SK-N-SH (cell line): ENCODE measurements at regions not wholly inside any gene's neighbourhood (a gene's known extent, or its start where the extent isn't known, plus 50 kb on each side); places are given as distances from the start of the nearest gene placed in this dataset.

Source experiments
- CTCF ChIA-PET: fragments of 300-600, 350-600 bp; formaldehyde crosslinking; extraction: SDS; loops from one replicate; lab custom pipeline; 2021; lab: Yijun Ruan, JAX
- POLR2A ChIA-PET: fragments of 350-600 bp; sonication (Branson Sonifier 250); formaldehyde crosslinking; extraction: SDS; loops from one replicate; lab custom pipeline; 2020; ENCODE audit warnings: antibody characterized with exemption, inconsistent platforms; lab: Yijun Ruan, JAX
- DNase-seq: peaks from one replicate; pipeline ENCODE4 v3.0.0; 2012
- H2AFZ ChIP-seq: fragments of 200-600 bp; sonication (generic); 2 replicates; pipeline ENCODE4 v1.8.1; 2016; ENCODE audit warnings: antibody characterized with exemption, mild to moderate bottlenecking, low read depth
- H3F3A ChIP-seq: fragments of 200-600 bp; sonication (generic); replicated peaks from 2 replicates; pipeline ENCODE3; 2016; ENCODE audit warnings: antibody characterized with exemption, mild to moderate bottlenecking; ENCODE audit not compliant: insufficient read depth
- H3K27ac ChIP-seq, 2 experiments: fragments of 200-500 bp in 1 of 2; fragments of 200-600 bp in 1 of 2; sonication (Bioruptor generic) in 1 of 2; sonication (generic), shearing (Covaris generic) in 1 of 2; 2 replicates each; pipeline versions ENCODE4 v1.5.1 to v1.6.1; 2014 to 2016; ENCODE audit warnings: low read depth in 2 of 2, inconsistent platforms in 1 of 2, low read length in 1 of 2, mild to moderate bottlenecking in 1 of 2, mixed read lengths in 1 of 2
- H3K27me3 ChIP-seq: fragments of 200-600 bp; sonication (generic), shearing (Covaris generic); 2 replicates; pipeline ENCODE4 v1.6.1; 2016; ENCODE audit warnings: mixed run types; ENCODE audit not compliant: insufficient read depth
- H3K36me3 ChIP-seq, 2 experiments: fragments of 200-500 bp in 1 of 2; fragments of 200-600 bp in 1 of 2; sonication (Bioruptor generic) in 1 of 2; sonication (generic) in 1 of 2; replicated peaks in 1 of 2; 2 replicates each; pipeline versions ENCODE3 to v1.5.1; 2014 to 2016; ENCODE audit warnings: low read length in 1 of 2, mild to moderate bottlenecking in 1 of 2; ENCODE audit not compliant: insufficient read depth in 2 of 2, control insufficient read depth in 1 of 2
- H3K4me1 ChIP-seq, 2 experiments: fragments of 200-500 bp in 1 of 2; fragments of 200-600 bp in 1 of 2; sonication (Bioruptor generic) in 1 of 2; sonication (generic), shearing (Covaris generic) in 1 of 2; 2 replicates each; pipeline versions ENCODE4 v1.5.1 to v1.6.1; 2014 to 2016; ENCODE audit warnings: low read depth in 1 of 2, low read length in 1 of 2, mixed run types in 1 of 2; ENCODE audit not compliant: insufficient read depth in 2 of 2, control insufficient read depth in 1 of 2
- H3K4me2 ChIP-seq: fragments of 200-600 bp; sonication (generic), shearing (Covaris generic); 2 replicates; pipeline ENCODE4 v1.6.1; 2017; ENCODE audit warnings: mixed run types
- H3K4me3 ChIP-seq, 2 experiments: fragments of 200-500 bp in 1 of 2; fragments of 200-600 bp in 1 of 2; sonication (Bioruptor generic) in 1 of 2; sonication (generic), shearing (Covaris generic) in 1 of 2; 2 replicates each; pipeline versions ENCODE4 v1.5.1 to v1.8.1; 2014 to 2016; ENCODE audit warnings: low read depth in 2 of 2, inconsistent platforms in 1 of 2, low read length in 1 of 2, mild to moderate bottlenecking in 1 of 2, mixed read lengths in 1 of 2, moderate library complexity in 1 of 2
- H3K79me2 ChIP-seq: fragments of 200-600 bp; sonication (generic); 2 replicates; pipeline ENCODE4 v1.8.1; 2017; ENCODE audit warnings: mild to moderate bottlenecking; ENCODE audit not compliant: insufficient read depth
- H3K9ac ChIP-seq: fragments of 200-600 bp; sonication (generic); 2 replicates; pipeline ENCODE4 v1.6.1; 2017; ENCODE audit warnings: mixed run types
- H3K9me2 ChIP-seq: fragments of 200-600 bp; sonication (generic); 2 replicates; pipeline ENCODE4 v1.6.1; 2017; ENCODE audit warnings: mixed run types
- H3K9me3 ChIP-seq: fragments of 200-600 bp; sonication (generic); 2 replicates; pipeline ENCODE4 v1.6.1; 2017; ENCODE audit warnings: mixed run types, mild to moderate bottlenecking, moderate library complexity
- H4K20me1 ChIP-seq: fragments of 200-600 bp; sonication (generic); 2 replicates; pipeline ENCODE4 v1.6.1; 2017; ENCODE audit warnings: mild to moderate bottlenecking, mixed run types; ENCODE audit not compliant: insufficient read depth
- EP300 ChIP-seq, 2 experiments: IDR thresholded peaks; 2 replicates each; pipeline versions ENCODE4 v1.4.0 to v1.6.1; 2012; ENCODE audit warnings: borderline replicate concordance in 1 of 2, low read depth in 1 of 2, low read length in 1 of 2
- EZH2phosphoT487 ChIP-seq: fragments of 200-600 bp; sonication (generic); IDR thresholded peaks from 2 replicates; pipeline ENCODE4 v1.6.1; 2017; ENCODE audit warnings: low read depth, mixed run types, mild to moderate bottlenecking, antibody characterized with exemption, moderate library complexity, borderline replicate concordance
- FOXJ3 ChIP-seq: sonication (generic); formaldehyde crosslinking; IDR thresholded peaks from 2 replicates; pipeline ENCODE4 v1.5.1; 2020; ENCODE audit warnings: mild to moderate bottlenecking, missing genetic modification reagents
- GATA2 ChIP-seq: sonication (generic); formaldehyde crosslinking; IDR thresholded peaks from 2 replicates; pipeline ENCODE4 v1.5.0; 2020; ENCODE audit warnings: mild to moderate bottlenecking, missing genetic modification reagents
- MEF2A ChIP-seq: IDR thresholded peaks from 2 replicates; pipeline ENCODE4 v1.4.0; 2012; ENCODE audit warnings: low read depth, borderline replicate concordance
- MXI1 ChIP-seq: IDR thresholded peaks from 2 replicates; pipeline ENCODE4 v1.6.1; 2012; ENCODE audit warnings: mild to moderate bottlenecking, low read depth, low read length, improper control_type of control experiment
- NFIC ChIP-seq: IDR thresholded peaks from 2 replicates; pipeline ENCODE4 v1.4.0; 2012; ENCODE audit warnings: borderline replicate concordance
- NRF1 ChIP-seq: IDR thresholded peaks from 2 replicates; pipeline ENCODE4 v1.6.1; 2012; ENCODE audit warnings: low read depth, mild to moderate bottlenecking, low read length
- PBX3 ChIP-seq: IDR thresholded peaks from 2 replicates; pipeline ENCODE4; 2012
- RAD21 ChIP-seq: IDR thresholded peaks from 2 replicates; pipeline ENCODE4 v1.6.1; 2012; ENCODE audit warnings: mild to moderate bottlenecking, low read length
- RFX5 ChIP-seq: IDR thresholded peaks from 2 replicates; pipeline ENCODE4 v1.6.1; 2012; ENCODE audit warnings: mild to moderate bottlenecking, improper control_type of control experiment, low read length
- RXRA ChIP-seq: IDR thresholded peaks from 2 replicates; pipeline ENCODE4 v1.4.0; 2012; ENCODE audit warnings: low read depth, mild to moderate bottlenecking, borderline replicate concordance
- SIN3A ChIP-seq: IDR thresholded peaks from 2 replicates; pipeline ENCODE4 v1.6.1; 2012; ENCODE audit warnings: low read depth, mild to moderate bottlenecking, low read length, moderate library complexity, borderline replicate concordance
- TCF12 ChIP-seq: IDR thresholded peaks from 2 replicates; pipeline ENCODE4 v1.4.0; 2012
- USF1 ChIP-seq: IDR thresholded peaks from 2 replicates; pipeline ENCODE4 v1.4.0; 2012; ENCODE audit warnings: low read depth, borderline replicate concordance
- YY1 ChIP-seq: IDR thresholded peaks from 2 replicates; pipeline ENCODE4 v1.4.0; 2012; ENCODE audit warnings: low read depth, mild to moderate bottlenecking
- WGBS: methylation state at CpG from one replicate; pipeline ENCODE4 v1.1.6; 2017; ENCODE audit warnings: low lambda C conversion rate; 5-methylcytosine and 5-hydroxymethylcytosine counted together
- TF ChIP-seq, protein P1 (sequence below): IDR thresholded peaks from 2 replicates; pipeline ENCODE4 v1.6.1; 2012; ENCODE audit warnings: mild to moderate bottlenecking, low read depth, low read length, moderate library complexity

DNA sequence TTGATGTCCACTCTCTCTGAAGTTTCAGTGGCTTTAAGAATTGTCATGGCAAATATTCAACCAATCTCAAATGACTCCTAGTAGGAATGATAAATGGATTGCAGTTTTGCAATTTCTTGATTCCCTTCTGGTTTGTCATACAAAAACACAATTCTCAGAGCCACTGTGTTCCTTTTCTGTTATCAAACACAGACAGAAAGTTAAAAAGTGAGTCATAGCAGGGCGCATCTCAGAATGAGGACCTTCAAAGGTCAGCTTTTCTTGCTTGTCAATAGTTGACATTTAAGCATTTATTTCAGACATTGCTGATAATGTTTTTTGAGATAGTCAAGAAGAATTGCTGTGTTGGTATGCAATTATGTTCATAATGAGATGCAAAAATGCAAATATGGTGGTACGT is 405.9 kb downstream of the NR2F2 start:
- no peak overlapping the region for H3K4me2 ChIP-seq
- 3% methylated on average over 2 of the region's 2 CpGs for WGBS
- H3K9me2 ChIP-seq = no peaks in the 10 kb centered on the region
- H2AFZ ChIP-seq = no peak overlapping the region
- H3K4me1 ChIP-seq = no peaks in the 10 kb centered on the region
- no peak overlapping the region for H3K27ac ChIP-seq
- no peaks in the 10 kb centered on the region for H3K79me2 ChIP-seq
- H3K4me3 ChIP-seq = no peak overlapping the region
- no peak for TF ChIP-seq FOXJ3
- no peak for TF ChIP-seq PBX3
- no peak for TF ChIP-seq EP300 (IDR thresholded peaks at IDR 0.05; ENCODE audit: borderline replicate concordance in 1 of 2, low read depth in 1 of 2, low read length in 1 of 2)
- TF ChIP-seq GATA2 (CRISPR knock-in tag) = no peak
- TF ChIP-seq TCF12 = no peak
- TF ChIP-seq SIN3A = no peak
- TF ChIP-seq, protein P1, sequence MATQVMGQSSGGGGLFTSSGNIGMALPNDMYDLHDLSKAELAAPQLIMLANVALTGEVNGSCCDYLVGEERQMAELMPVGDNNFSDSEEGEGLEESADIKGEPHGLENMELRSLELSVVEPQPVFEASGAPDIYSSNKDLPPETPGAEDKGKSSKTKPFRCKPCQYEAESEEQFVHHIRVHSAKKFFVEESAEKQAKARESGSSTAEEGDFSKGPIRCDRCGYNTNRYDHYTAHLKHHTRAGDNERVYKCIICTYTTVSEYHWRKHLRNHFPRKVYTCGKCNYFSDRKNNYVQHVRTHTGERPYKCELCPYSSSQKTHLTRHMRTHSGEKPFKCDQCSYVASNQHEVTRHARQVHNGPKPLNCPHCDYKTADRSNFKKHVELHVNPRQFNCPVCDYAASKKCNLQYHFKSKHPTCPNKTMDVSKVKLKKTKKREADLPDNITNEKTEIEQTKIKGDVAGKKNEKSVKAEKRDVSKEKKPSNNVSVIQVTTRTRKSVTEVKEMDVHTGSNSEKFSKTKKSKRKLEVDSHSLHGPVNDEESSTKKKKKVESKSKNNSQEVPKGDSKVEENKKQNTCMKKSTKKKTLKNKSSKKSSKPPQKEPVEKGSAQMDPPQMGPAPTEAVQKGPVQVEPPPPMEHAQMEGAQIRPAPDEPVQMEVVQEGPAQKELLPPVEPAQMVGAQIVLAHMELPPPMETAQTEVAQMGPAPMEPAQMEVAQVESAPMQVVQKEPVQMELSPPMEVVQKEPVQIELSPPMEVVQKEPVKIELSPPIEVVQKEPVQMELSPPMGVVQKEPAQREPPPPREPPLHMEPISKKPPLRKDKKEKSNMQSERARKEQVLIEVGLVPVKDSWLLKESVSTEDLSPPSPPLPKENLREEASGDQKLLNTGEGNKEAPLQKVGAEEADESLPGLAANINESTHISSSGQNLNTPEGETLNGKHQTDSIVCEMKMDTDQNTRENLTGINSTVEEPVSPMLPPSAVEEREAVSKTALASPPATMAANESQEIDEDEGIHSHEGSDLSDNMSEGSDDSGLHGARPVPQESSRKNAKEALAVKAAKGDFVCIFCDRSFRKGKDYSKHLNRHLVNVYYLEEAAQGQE = no peak
- no peaks in the 10 kb centered on the region; the same call in 1 of the 2 replicates for H3K9me3 ChIP-seq
- no peaks in the 10 kb centered on the region for H3F3A ChIP-seq
- no peaks in the 10 kb centered on the region for H3K27me3 ChIP-seq
- no peaks in the 10 kb centered on the region for H4K20me1 ChIP-seq
- no peaks in the 10 kb centered on the region for H3K36me3 ChIP-seq
- ChIA-PET CTCF (no interaction called here), POLR2A (no interaction called here)
- H3K9ac ChIP-seq = no peak overlapping the region
- DNase-seq = no peak

DNA sequence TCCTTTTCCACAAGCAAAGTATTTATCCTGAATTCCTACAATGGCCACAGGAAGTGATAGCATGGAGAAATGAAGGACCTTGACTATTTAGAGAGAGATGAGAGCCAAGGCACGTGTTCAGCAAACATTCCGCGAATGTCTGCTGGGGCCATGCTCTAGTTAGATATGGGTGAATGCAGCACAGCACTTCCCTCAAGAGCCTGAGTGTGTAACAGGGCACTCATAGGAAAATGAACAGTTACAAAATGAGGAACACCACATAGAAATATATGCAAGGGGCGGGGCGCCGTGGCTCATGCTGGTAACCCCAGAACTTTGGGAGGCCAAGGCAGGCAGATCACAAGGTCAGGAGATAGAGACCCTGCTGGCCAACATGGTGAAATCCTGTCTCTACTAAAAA is 406.9 kb downstream of the NR2F2 start:
- WGBS = 30% methylated on average over 6 of the region's 6 CpGs
- Histone ChIP-seq H4K20me1 (no peaks in the 10 kb centered on the region), H3K9me2 (no peaks in the 10 kb centered on the region), H3K9me3 (no peaks in the 10 kb centered on the region; the same call in 1 of the 2 replicates), H3K27ac (no peak overlapping the region), H3K27me3 (no peaks in the 10 kb centered on the region), H2AFZ (no peak overlapping the region), H3K9ac (no peak overlapping the region), H3K36me3 (no peaks in the 10 kb centered on the region), H3K4me1 (no peaks in the 10 kb centered on the region), H3K4me3 (no peak overlapping the region), H3K79me2 (no peaks in the 10 kb centered on the region), H3F3A (no peaks in the 10 kb centered on the region), H3K4me2 (no peak overlapping the region)
- ChIA-PET CTCF (no interaction called here), POLR2A (no interaction called here)
- no peak for DNase-seq
- no peak for TF ChIP-seq RXRA
- no peak for TF ChIP-seq USF1
- no peak for TF ChIP-seq NRF1
- TF ChIP-seq MXI1 = no peak
- TF ChIP-seq NFIC = no peak
- TF ChIP-seq EZH2phosphoT487 = no peak
- TF ChIP-seq RAD21 = no peak
- TF ChIP-seq YY1 = no peak
- TF ChIP-seq FOXJ3 = no peak
- TF ChIP-seq RFX5 = no peak
- TF ChIP-seq MEF2A = no peak
- no peak for TF ChIP-seq GATA2 (CRISPR knock-in tag)
